ENCODE measurements at regions not wholly inside any gene's neighbourhood (a gene's known extent, or its start where the extent isn't known, plus 50 kb on each side); places are given as distances from the start of the nearest gene placed in this dataset.
"Not testable (repeated sequence)": the region's sequence is repeated elsewhere in the genome, so short reads cannot be mapped to it uniquely, and the experiment has no call there.

- intact Hi-C loops (cut with micrococcal nuclease): no loop called here
Observed at GRCh38 chr14:89743828-89744227, 210.7 kb downstream of the EFCAB11 start.

GRCh38 chr14:89740241-89740640, 214.3 kb downstream of the EFCAB11 start:
- intact Hi-C loops (cut with micrococcal nuclease): no loop called here

GRCh38 chr14:89736881-89737280, 217.6 kb downstream of the EFCAB11 start:
- intact Hi-C loops (cut with micrococcal nuclease): no loop called here

- intact Hi-C loops (cut with micrococcal nuclease): no loop called here
Observed at GRCh38 chr14:89731396-89731933, 223.1 kb downstream of the EFCAB11 start.

- intact Hi-C loops (cut with micrococcal nuclease): no loop called here
Observed at GRCh38 chr14:89730687-89731086, 223.8 kb downstream of the EFCAB11 start.

- intact Hi-C loops (cut with micrococcal nuclease): no loop called here
Observed at GRCh38 chr14:89728964-89729363, 225.6 kb downstream of the EFCAB11 start.

- intact Hi-C loops (cut with micrococcal nuclease): not testable (repeated sequence)
Observed at GRCh38 chr14:89726226-89726625, 228.3 kb downstream of the EFCAB11 start.

- intact Hi-C loops (cut with micrococcal nuclease): loop anchor here (1.0 to 5.0 kb wide), 3 partner anchors 26 to 307 kb away; partner anchors contain the start of gene FOXN3
Observed at GRCh38 chr14:89724628-89724960, 229.9 kb downstream of the EFCAB11 start.

- intact Hi-C loops (cut with micrococcal nuclease): loop anchor here (1.0 to 5.0 kb wide), 3 partner anchors 27 to 307 kb away; partner anchors contain the start of gene FOXN3
Observed at GRCh38 chr14:89723930-89724627, 230.5 kb downstream of the EFCAB11 start.

- intact Hi-C loops (cut with micrococcal nuclease): loop anchor here (1.0 to 5.0 kb wide), 8 partner anchors 41 to 305 kb away; partner anchors contain the start of gene FOXN3
Observed at GRCh38 chr14:89721956-89722355, 232.6 kb downstream of the EFCAB11 start.

GRCh38 chr14:89720741-89721729, 233.5 kb downstream of the EFCAB11 start:
- intact Hi-C loops (cut with micrococcal nuclease): loop anchor here (1.0 to 5.0 kb wide), 9 partner anchors 20 to 304 kb away; partner anchors contain the start of gene FOXN3

- intact Hi-C loops (cut with micrococcal nuclease): loop anchor here (1.0 to 5.0 kb wide), 6 partner anchors 19 to 303 kb away; partner anchors contain the start of gene FOXN3
Observed at GRCh38 chr14:89720076-89720687, 234.3 kb downstream of the EFCAB11 start.

GRCh38 chr14:89719366-89720075, 235.0 kb downstream of the EFCAB11 start:
- intact Hi-C loops (cut with micrococcal nuclease): loop anchor here (1.0 to 5.0 kb wide), 6 partner anchors 18 to 303 kb away; partner anchors contain the start of gene FOXN3

- intact Hi-C loops (cut with micrococcal nuclease): no loop called here
Observed at GRCh38 chr14:89708982-89709625, 245.4 kb downstream of the EFCAB11 start.

GRCh38 chr14:89707086-89707485, 247.4 kb downstream of the EFCAB11 start:
- intact Hi-C loops (cut with micrococcal nuclease): no loop called here

GRCh38 chr14:89702876-89703200, 251.7 kb downstream of the EFCAB11 start:
- intact Hi-C loops (cut with micrococcal nuclease): no loop called here

GRCh38 chr14:89702073-89702875, 252.3 kb downstream of the EFCAB11 start:
- intact Hi-C loops (cut with micrococcal nuclease): no loop called here

- intact Hi-C loops (cut with micrococcal nuclease): loop anchor here (1.0 to 2.0 kb wide), 3 partner anchors 19 to 85 kb away; no protein-coding TSS in a partner anchor
Observed at GRCh38 chr14:89701211-89702043, 253.1 kb downstream of the EFCAB11 start.

Measured in T-helper 2 cell treated with Interferon-gamma antibody and Interleukin-4, amounts not matched to agents 100 ng/mL and 5 ng/mL, for 36 hours (primary cell).